Activated naive CD8-positive, alpha-beta T cell (primary cell): ENCODE measurements at regions not wholly inside any gene's neighbourhood (a gene's known extent, or its start where the extent isn't known, plus 50 kb on each side); places are given as distances from the start of the nearest gene placed in this dataset.

Experiments used
- H3K27ac Mint-ChIP-seq: one replicate; pipeline ENCODE4 v1.8.0; 2021; ENCODE audit warnings: mixed read lengths
- H3K27me3 Mint-ChIP-seq: one replicate; pipeline ENCODE4 v1.8.0; 2021; ENCODE audit warnings: mixed read lengths
- H3K36me3 Mint-ChIP-seq: one replicate; pipeline ENCODE4 v1.8.0; 2021; ENCODE audit warnings: mixed read lengths
- H3K4me1 Mint-ChIP-seq: one replicate; pipeline ENCODE4 v1.8.0; 2021; ENCODE audit warnings: low read depth, mixed read lengths
- H3K4me3 Mint-ChIP-seq: one replicate; pipeline ENCODE4 v1.8.0; 2021; ENCODE audit warnings: mild to moderate bottlenecking, mixed read lengths
- H3K9me3 Mint-ChIP-seq: one replicate; pipeline ENCODE4 v1.8.0; 2021; ENCODE audit warnings: low read depth, mixed read lengths

DNA sequence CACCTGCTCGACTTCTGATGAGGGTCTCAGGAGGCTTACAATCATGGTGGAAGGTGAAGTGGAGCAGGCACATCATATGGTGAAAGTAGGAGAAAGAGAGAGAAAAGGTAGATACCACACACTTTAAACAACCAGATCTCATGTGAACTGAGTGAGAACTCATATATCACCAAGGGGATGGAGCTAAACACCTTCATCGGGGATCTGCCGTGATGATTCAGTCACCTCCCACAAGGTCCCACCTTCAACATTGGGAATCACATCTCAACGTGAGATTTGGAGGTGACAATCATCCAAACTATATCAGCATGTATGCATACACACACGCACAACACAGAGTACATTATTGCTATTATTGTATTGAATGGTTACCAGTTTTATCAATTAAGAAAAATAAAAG lies 453.3 kb upstream of the NRSN1 start:
- H3K36me3 Mint-ChIP-seq, result no peaks in the 10 kb centered on the region
- H3K4me1 Mint-ChIP-seq, result no peaks in the 10 kb centered on the region
- no peak overlapping the region for H3K4me3 Mint-ChIP-seq
- peaks cover 37% of the 10 kb centered on the region for H3K9me3 Mint-ChIP-seq
- H3K27me3 Mint-ChIP-seq, result no peaks in the 10 kb centered on the region
- no peak overlapping the region for H3K27ac Mint-ChIP-seq

DNA sequence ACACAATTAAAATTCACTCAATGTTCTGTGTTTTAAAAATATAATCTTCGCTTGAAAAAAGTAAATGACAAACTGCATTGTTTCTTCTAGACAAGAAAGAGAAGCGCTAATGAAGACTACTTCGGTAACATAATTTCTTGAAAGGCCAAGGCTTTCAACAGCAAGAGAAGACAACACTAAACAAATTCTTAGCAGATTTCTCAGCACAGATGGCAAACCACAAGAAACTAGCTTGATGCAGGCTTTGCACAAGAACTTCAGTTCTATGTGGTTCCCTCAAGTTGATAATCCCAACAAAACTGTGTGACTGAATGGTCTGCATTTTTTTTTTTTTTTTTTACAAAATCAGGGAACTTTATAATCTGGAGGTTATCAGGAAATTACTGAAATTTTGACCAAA lies 447.4 kb upstream of the NRSN1 start:
- peaks cover 21% of the 10 kb centered on the region for H3K9me3 Mint-ChIP-seq
- H3K27ac Mint-ChIP-seq, result no peak overlapping the region
- H3K36me3 Mint-ChIP-seq, result no peaks in the 10 kb centered on the region
- no peaks in the 10 kb centered on the region for H3K4me1 Mint-ChIP-seq
- peaks cover 3% of the 10 kb centered on the region for H3K27me3 Mint-ChIP-seq
- no peak overlapping the region for H3K4me3 Mint-ChIP-seq

DNA sequence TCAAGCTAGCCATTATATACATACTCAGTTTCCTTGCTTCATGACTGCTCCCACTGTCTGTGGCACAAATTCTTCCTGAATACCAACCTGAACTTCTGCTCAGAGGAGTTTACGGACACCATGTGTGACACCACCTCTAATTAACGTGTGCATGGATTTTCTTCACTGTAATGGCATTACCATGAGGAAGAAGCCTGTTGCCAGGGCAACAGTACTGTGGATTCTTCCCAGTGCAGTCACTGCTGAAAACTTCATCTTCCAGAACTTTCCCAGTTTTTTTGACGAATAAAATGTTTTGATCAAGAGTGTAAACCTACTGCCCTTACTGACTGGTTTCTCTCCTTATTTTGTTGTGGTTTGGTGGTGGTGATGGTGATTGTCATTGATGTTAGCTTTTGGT lies 444.3 kb upstream of the NRSN1 start:
- peaks cover 5% of the 10 kb centered on the region for H3K9me3 Mint-ChIP-seq
- H3K27ac Mint-ChIP-seq, result no peak overlapping the region
- H3K4me1 Mint-ChIP-seq, result no peaks in the 10 kb centered on the region
- peaks cover 3% of the 10 kb centered on the region for H3K27me3 Mint-ChIP-seq
- no peaks in the 10 kb centered on the region for H3K36me3 Mint-ChIP-seq
- no peak overlapping the region for H3K4me3 Mint-ChIP-seq

DNA sequence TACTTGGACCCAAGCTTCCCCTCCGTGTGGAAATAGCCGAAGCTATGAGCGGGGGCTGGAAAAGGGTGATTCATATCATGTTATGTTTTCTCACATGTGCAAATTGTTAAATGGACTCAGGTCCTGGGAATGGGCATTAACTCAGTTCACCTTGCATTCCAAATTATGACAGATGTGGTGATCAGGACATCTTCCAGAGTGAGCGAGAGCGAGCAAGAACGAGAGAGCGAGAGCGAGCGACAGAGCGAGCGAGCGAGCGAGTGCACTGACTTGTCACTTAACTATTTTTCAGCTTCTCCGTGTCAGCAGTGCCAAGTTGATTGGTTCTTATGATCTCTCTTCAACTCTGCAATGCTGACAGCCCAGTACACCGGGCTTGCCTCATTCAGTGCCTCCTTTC lies 437.4 kb upstream of the NRSN1 start:
- H3K27ac Mint-ChIP-seq, result no peak overlapping the region
- no peaks in the 10 kb centered on the region for H3K36me3 Mint-ChIP-seq
- H3K4me1 Mint-ChIP-seq, result no peaks in the 10 kb centered on the region
- H3K9me3 Mint-ChIP-seq, result peaks cover 17% of the 10 kb centered on the region
- no peaks in the 10 kb centered on the region for H3K27me3 Mint-ChIP-seq
- H3K4me3 Mint-ChIP-seq, result no peak overlapping the region

DNA sequence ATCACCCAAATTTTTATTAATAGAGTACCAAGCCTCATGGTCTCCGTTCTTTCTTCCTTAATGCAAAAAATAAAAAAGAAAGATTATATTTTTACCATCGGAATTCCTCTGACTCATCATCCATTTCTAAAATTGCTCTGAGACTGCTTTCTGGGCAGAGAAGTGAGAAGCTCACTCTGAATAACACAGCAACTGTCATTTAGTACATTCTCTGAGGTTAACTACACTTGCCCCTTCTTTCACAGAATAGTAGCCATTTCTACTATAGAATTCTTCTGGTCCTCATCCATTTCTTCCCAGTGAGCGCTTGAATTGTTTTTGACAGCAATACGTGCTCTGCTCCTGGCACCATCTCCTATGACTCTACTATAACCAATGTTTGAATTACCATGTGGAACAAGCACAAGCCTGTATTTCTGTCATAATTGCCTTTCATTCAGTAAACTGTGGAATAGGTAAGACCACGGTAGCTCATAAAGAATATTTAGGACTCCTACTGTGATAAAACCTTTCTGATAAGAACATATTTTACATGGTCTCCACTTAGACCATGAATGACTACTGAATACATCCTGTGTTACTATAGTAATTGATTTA lies 435.5 kb upstream of the NRSN1 start:
- Mint-ChIP-seq H3K4me1 (no peaks in the 10 kb centered on the region), H3K27ac (no peak overlapping the region), H3K9me3 (peaks cover 17% of the 10 kb centered on the region)

DNA sequence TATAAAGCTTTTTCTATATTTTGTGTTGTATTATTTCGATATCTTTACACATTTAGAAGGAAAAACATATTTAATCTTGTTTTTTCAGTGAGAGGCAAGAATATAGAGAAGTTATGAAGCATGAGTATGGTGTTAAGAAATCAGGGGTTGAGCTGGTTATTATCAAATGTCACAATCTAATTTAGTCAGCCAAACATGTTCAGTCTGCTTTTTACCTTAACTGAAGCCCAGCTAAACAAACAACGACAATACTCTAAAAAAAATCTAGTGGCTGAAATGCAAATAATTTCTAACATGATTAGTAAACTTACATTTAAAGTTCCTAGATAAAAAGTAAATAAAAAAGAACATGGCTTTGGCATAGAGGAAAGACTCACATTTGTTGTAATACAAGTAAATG lies 433.8 kb upstream of the NRSN1 start:
- H3K4me1 Mint-ChIP-seq, result no peaks in the 10 kb centered on the region
- H3K36me3 Mint-ChIP-seq, result no peaks in the 10 kb centered on the region
- H3K4me3 Mint-ChIP-seq, result no peak overlapping the region
- no peaks in the 10 kb centered on the region for H3K27me3 Mint-ChIP-seq
- H3K9me3 Mint-ChIP-seq, result peaks cover 13% of the 10 kb centered on the region
- no peak overlapping the region for H3K27ac Mint-ChIP-seq

More for the DNA sequence above, 435.5 kb upstream of the NRSN1 start:
- Mint-ChIP-seq H3K4me3 (no peak overlapping the region), H3K36me3 (no peaks in the 10 kb centered on the region), H3K27me3 (no peaks in the 10 kb centered on the region)

DNA sequence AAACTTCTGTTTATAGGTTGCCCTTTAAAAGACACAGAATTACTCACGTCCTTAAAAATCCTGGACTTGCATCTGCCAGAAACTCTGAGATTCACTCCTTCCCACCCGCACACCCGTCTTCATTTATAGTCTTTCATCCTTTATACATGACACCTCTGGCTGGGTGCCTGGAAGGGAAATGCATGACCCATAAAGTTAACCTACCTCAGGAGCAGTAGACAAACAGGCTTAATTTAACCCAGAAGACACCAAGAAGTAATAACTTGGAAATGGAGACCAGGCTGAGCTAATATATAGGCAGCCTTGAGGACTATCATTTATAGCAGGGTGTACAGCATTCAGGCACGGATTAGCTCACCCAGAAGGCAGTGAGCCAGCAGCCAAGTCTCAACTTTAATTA lies 429.0 kb upstream of the NRSN1 start:
- Mint-ChIP-seq H3K4me1 (no peaks in the 10 kb centered on the region), H3K36me3 (no peaks in the 10 kb centered on the region), H3K9me3 (peaks cover 3% of the 10 kb centered on the region), H3K27ac (no peak overlapping the region), H3K27me3 (no peaks in the 10 kb centered on the region), H3K4me3 (no peak overlapping the region)

DNA sequence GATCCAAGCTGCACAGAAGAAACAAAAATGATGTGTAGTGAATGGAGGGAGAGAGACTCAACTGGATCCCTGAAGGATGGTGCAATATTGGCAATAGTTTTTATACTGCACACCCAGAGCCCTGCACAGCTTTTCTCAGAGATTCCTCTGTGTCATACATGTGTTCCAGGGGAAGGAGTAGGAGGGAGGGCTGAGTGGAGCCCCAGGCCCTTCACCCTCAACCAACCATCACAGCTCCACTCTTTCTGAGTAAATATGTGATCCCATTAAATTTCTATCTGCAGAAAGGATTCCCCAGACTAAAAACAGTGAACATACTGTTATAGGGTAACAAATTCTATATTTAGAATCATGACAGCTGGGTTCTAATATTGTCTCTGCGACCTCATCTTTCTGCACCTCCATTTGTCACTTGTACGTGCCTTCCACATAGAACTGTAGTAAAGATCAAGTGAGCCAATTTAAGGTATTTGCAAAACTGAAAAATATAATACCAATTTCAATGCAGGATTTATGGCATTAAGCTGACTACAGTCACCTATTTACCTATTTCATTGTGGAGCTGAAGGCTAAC lies 421.4 kb upstream of the NRSN1 start:
- no peak overlapping the region for H3K4me3 Mint-ChIP-seq
- no peak overlapping the region for H3K27ac Mint-ChIP-seq
- no peaks in the 10 kb centered on the region for H3K9me3 Mint-ChIP-seq
- no peaks in the 10 kb centered on the region for H3K27me3 Mint-ChIP-seq
- no peaks in the 10 kb centered on the region for H3K4me1 Mint-ChIP-seq
- no peaks in the 10 kb centered on the region for H3K36me3 Mint-ChIP-seq

DNA sequence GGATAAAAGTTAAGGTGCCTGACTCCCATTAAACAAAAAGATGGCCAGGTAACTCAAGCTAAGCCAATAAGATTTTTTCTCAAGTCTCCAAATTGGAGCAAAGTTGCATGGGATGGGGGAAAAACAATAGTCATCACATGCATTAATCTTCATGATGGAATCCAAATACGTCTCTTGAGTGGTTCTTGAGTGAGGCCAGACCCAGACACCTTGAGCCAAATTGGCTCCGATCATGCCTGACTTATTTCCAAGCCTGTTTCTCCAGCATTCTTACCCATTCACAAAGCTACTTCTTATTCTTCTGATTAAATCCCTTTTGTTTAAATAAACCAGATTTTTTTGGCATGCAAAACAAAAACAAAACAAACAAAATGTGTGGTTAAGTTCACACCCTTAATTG lies 420.3 kb upstream of the NRSN1 start:
- no peaks in the 10 kb centered on the region for H3K27me3 Mint-ChIP-seq
- no peaks in the 10 kb centered on the region for H3K4me1 Mint-ChIP-seq
- H3K4me3 Mint-ChIP-seq, result no peak overlapping the region
- no peaks in the 10 kb centered on the region for H3K9me3 Mint-ChIP-seq
- H3K27ac Mint-ChIP-seq, result no peak overlapping the region
- no peaks in the 10 kb centered on the region for H3K36me3 Mint-ChIP-seq

DNA sequence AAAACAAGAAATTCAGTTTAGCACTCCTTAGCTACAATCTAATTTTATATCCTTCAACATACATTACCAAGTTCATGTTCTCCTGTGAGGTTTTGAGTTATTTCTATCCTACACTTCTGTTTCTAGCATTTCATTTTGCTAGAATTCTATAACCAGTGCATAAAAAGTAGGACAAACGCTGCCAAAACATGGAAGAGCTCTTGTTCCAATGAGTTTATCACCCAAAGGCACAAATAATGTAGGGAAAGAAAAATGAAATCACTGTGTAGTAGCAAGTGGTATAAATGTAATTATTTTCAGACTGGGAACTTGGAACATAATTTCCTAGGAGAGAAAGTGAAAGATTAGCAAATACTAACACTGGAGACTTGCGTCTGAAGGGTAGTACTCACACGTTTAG lies 413.3 kb upstream of the NRSN1 start:
- H3K4me1 Mint-ChIP-seq, result no peaks in the 10 kb centered on the region
- H3K4me3 Mint-ChIP-seq, result no peak overlapping the region
- no peaks in the 10 kb centered on the region for H3K9me3 Mint-ChIP-seq
- no peaks in the 10 kb centered on the region for H3K36me3 Mint-ChIP-seq
- no peak overlapping the region for H3K27ac Mint-ChIP-seq
- H3K27me3 Mint-ChIP-seq, result no peaks in the 10 kb centered on the region

DNA sequence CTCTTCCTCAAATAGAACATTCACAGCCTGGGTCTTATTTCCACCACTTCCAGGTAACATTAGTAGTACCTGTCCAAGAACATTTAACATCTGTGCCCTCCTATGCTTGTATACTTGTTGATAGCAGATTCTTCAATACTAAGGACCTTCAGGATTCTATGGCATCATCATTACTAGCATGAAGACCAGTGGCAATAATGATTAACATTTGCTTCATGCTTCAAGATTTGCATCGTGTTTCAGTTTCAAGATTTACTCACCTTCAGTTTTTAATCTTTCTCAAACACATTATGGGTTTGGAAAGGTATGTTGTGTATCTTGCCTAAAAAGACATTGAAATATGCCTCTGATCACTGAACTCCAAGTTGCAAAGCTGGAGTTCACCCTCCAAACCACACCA lies 412.8 kb upstream of the NRSN1 start:
- no peak overlapping the region for H3K27ac Mint-ChIP-seq
- H3K36me3 Mint-ChIP-seq, result no peaks in the 10 kb centered on the region

DNA sequence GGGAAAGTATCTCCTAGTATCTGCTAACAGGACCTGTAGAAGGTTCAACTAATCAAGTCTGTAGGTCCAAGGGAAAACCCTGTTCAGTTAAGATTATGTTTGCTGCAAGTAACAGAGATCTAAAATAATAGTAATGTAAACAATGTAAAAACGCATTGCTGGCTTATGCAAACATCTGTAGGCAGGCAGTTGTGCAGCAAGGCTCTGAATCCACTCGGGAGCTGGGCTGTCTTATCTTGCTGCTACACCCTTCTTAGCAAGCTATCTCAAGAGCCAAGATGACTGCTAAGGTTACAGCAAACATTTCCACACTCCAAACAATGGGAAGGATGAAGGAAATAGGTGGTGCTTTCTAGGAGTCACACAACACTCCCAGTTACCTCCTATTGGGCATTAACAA lies 397.3 kb upstream of the NRSN1 start:
- no peaks in the 10 kb centered on the region for H3K27me3 Mint-ChIP-seq
- H3K9me3 Mint-ChIP-seq, result no peaks in the 10 kb centered on the region
- H3K36me3 Mint-ChIP-seq, result no peaks in the 10 kb centered on the region
- no peaks in the 10 kb centered on the region for H3K4me1 Mint-ChIP-seq
- no peak overlapping the region for H3K4me3 Mint-ChIP-seq
- no peak overlapping the region for H3K27ac Mint-ChIP-seq

More for the DNA sequence above, 412.8 kb upstream of the NRSN1 start:
- H3K4me1 Mint-ChIP-seq, result no peaks in the 10 kb centered on the region
- no peaks in the 10 kb centered on the region for H3K9me3 Mint-ChIP-seq
- H3K27me3 Mint-ChIP-seq, result no peaks in the 10 kb centered on the region
- no peak overlapping the region for H3K4me3 Mint-ChIP-seq

DNA sequence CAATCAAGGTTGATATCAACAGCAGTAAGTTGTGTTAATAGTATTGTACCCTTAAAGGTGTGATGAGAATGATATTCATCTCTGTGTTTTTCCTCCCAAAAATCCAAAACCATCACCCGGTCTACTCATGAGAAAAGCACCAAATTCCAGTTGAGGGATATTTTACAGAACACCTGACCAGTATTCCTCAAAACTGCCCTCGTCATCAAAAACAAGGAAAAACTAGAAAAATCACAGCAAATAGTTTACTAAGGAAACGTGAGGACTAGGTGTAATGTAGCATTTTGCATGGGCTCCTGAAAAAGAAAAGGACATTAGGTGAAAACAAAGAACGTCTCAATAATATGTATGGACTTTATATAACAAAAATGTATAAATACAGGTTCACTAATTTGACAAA lies 394.4 kb upstream of the NRSN1 start:
- Mint-ChIP-seq H3K36me3 (no peaks in the 10 kb centered on the region), H3K4me1 (no peaks in the 10 kb centered on the region), H3K27me3 (no peaks in the 10 kb centered on the region), H3K4me3 (no peak overlapping the region), H3K27ac (no peak overlapping the region), H3K9me3 (no peaks in the 10 kb centered on the region)

DNA sequence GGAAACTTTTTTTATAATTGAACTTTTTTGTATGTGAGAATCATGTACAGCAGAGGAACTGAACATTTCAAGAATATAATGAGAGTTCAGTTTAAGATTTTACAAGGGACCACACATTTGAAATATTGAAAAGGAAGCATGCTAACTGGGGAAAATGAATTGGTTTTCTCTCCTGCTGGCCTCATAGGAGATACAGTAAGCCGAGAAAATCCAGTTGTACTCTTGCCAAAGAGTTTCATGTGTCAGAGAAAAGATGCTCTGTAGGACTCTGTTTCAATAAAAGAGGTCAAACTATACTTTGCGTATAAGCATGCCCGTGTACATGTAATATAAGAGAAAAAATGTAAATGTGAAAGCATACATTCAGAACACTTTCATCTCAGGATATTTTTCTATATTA lies 393.5 kb upstream of the NRSN1 start:
- no peaks in the 10 kb centered on the region for H3K9me3 Mint-ChIP-seq
- H3K4me1 Mint-ChIP-seq, result no peaks in the 10 kb centered on the region
- H3K36me3 Mint-ChIP-seq, result no peaks in the 10 kb centered on the region
- no peak overlapping the region for H3K27ac Mint-ChIP-seq
- no peaks in the 10 kb centered on the region for H3K27me3 Mint-ChIP-seq
- H3K4me3 Mint-ChIP-seq, result no peak overlapping the region

DNA sequence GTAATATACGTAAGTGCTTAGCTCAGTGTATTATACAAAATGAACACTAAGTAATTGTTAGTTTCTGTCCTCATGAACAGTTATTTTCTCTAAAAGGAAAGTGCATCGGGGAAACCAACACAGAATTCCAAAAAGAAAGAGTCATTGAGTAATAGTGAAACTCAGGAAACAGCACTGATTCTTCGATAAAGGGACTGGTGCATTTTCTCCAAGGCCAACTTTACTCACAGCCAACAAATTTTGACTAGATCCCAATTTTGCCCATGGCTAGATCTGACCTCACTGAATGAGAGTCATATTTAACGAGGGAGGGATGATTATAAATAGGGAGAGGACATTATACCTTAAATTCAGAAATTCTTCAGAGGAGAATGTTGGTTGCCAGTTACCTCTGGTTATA lies 390.9 kb upstream of the NRSN1 start:
- H3K36me3 Mint-ChIP-seq, result no peaks in the 10 kb centered on the region
- H3K4me3 Mint-ChIP-seq, result no peak overlapping the region
- no peak overlapping the region for H3K27ac Mint-ChIP-seq
- no peaks in the 10 kb centered on the region for H3K4me1 Mint-ChIP-seq
- H3K27me3 Mint-ChIP-seq, result no peaks in the 10 kb centered on the region
- peaks cover 5% of the 10 kb centered on the region for H3K9me3 Mint-ChIP-seq

DNA sequence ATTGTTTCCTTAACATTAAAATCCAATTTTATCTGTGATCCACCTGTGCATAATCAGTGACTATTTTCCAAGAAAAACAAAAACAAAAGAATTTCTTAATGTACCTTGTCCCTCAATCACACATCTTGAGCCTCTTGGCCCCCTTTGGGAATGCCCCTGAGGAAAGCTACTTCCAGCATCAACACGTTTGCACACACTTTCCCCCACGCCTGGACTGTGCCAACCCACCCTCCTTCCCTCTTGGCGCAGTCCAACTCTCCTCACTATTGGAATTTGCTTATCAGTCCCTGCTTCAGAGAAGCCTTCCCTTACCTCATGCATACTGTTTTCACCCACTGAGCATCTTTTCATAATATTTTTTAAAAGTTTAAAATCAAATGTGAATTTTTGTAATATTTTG lies 389.4 kb upstream of the NRSN1 start:
- Mint-ChIP-seq H3K4me3 (no peak overlapping the region), H3K27me3 (no peaks in the 10 kb centered on the region), H3K9me3 (peaks cover 8% of the 10 kb centered on the region), H3K4me1 (no peaks in the 10 kb centered on the region), H3K27ac (no peak overlapping the region), H3K36me3 (no peaks in the 10 kb centered on the region)
